Neural progenitor cell (in vitro differentiated cells): ENCODE measurements at regions not wholly inside any gene's neighbourhood (a gene's known extent, or its start where the extent isn't known, plus 50 kb on each side); places are given as distances from the start of the nearest gene placed in this dataset.

Experiments
- EZH2 ChIP-seq: fragments of 200-600 bp; sonication (generic); IDR thresholded peaks from 2 replicates; pipeline ENCODE4 v1.6.1; 2017; ENCODE audit warnings: antibody characterized with exemption, mild to moderate bottlenecking, moderate library complexity
- EZH2phosphoT487 ChIP-seq: fragments of 200-600 bp; sonication (generic); IDR thresholded peaks from 2 replicates; pipeline ENCODE4 v1.6.1; 2017; ENCODE audit warnings: antibody characterized with exemption
- TF ChIP-seq, protein P1 (sequence below): fragments of 200-600 bp; sonication (generic); IDR thresholded peaks from 2 replicates; pipeline ENCODE4 v1.5.1; 2017; ENCODE audit warnings: antibody characterized with exemption, mild to moderate bottlenecking

DNA sequence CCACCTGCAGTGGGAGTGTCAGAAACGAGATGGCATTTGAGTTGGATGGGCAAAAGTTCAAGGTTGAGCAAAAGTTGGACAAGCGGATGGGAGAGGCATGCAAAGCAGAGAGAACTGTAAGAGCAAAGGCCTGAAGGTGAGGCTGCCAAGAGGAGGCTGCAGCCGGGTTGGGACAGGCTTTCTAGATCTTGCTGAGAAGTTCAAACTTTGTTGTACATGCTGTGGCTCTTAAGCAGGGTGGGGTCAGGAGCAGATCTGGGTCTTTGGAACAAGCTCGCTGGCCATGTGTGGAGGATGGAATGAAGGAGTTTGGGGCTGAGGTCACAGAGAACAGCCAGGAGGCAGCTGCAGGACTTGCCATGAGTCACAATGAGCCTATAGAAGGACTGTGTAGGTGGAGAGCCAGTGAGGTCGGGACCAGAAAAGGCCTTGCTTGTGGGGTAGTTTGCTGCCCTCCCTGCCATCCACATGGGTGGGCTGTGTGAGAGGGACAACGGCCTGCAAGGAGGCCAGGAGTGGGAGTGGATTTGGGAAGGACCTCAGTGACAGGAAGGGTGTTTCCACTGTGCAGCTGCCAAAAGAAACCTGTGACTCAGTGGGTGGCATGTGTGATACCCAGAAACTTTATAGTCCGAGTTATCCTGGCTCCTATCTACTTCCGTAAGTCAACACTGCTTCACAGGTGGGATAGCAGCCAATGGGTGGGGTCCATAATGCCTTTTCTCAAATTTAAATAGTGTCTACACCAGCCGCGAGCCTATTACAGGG is 210.4 kb downstream of the MID1IP1 start:
- TF ChIP-seq, protein P1, sequence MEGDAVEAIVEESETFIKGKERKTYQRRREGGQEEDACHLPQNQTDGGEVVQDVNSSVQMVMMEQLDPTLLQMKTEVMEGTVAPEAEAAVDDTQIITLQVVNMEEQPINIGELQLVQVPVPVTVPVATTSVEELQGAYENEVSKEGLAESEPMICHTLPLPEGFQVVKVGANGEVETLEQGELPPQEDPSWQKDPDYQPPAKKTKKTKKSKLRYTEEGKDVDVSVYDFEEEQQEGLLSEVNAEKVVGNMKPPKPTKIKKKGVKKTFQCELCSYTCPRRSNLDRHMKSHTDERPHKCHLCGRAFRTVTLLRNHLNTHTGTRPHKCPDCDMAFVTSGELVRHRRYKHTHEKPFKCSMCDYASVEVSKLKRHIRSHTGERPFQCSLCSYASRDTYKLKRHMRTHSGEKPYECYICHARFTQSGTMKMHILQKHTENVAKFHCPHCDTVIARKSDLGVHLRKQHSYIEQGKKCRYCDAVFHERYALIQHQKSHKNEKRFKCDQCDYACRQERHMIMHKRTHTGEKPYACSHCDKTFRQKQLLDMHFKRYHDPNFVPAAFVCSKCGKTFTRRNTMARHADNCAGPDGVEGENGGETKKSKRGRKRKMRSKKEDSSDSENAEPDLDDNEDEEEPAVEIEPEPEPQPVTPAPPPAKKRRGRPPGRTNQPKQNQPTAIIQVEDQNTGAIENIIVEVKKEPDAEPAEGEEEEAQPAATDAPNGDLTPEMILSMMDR: no peak
- TF ChIP-seq EZH2 (no peak), EZH2phosphoT487 (no peak)
